GM19468 (cell line): ENCODE measurements at regions not wholly inside any gene's neighbourhood (a gene's known extent, or its start where the extent isn't known, plus 50 kb on each side); places are given as distances from the start of the nearest gene placed in this dataset.
"Not testable (repeated sequence)": the region's sequence is repeated elsewhere in the genome, so short reads cannot be mapped to it uniquely, and the experiment has no call there.

Source experiments
- ATAC-seq: cut with Tn5 transposase; IDR thresholded peaks from one replicate; pipeline ENCODE4 v1.9.1; 2021; ENCODE audit warnings: mild to moderate bottlenecking, moderate library complexity, moderate number of reproducible peaks; ENCODE audit not compliant: unreplicated experiment; ENCODE audit errors: extremely low read depth

GRCh38 chr5:39652036-39652435 is 227.3 kb upstream of the DAB2 start:
- no peak for ATAC-seq

GRCh38 chr5:39650008-39650762 is 225.4 kb upstream of the DAB2 start:
- ATAC-seq, result no peak

GRCh38 chr5:39648848-39649227 is 224.1 kb upstream of the DAB2 start:
- ATAC-seq, result no peak

- ATAC-seq, result no peak
These were observed 223.5 kb upstream of the DAB2 start for GRCh38 chr5:39648085-39648847.

GRCh38 chr5:39640552-39640951 is 215.8 kb upstream of the DAB2 start:
- ATAC-seq, result peak; percentile 69

- no peak for ATAC-seq
These were observed 214.9 kb upstream of the DAB2 start for GRCh38 chr5:39639618-39640089.

- no peak for ATAC-seq
These were observed 214.0 kb upstream of the DAB2 start for GRCh38 chr5:39638813-39639212.

GRCh38 chr5:39633057-39633456 is 208.3 kb upstream of the DAB2 start:
- ATAC-seq, result no peak

- no peak for ATAC-seq
These were observed 207.2 kb upstream of the DAB2 start for GRCh38 chr5:39631958-39632357.

- no peak for ATAC-seq
These were observed 205.2 kb upstream of the DAB2 start for GRCh38 chr5:39629946-39630345.

- no peak for ATAC-seq
These were observed 203.6 kb upstream of the DAB2 start for GRCh38 chr5:39628348-39628747.

- ATAC-seq, result no peak
These were observed 200.1 kb upstream of the DAB2 start for GRCh38 chr5:39624890-39625289.

GRCh38 chr5:39624268-39624886 is 199.6 kb upstream of the DAB2 start:
- ATAC-seq, result peak; percentile 33

- ATAC-seq, result no peak
These were observed 198.6 kb upstream of the DAB2 start for GRCh38 chr5:39623291-39623865.

GRCh38 chr5:39622281-39622680 is 197.5 kb upstream of the DAB2 start:
- no peak for ATAC-seq

GRCh38 chr5:39619168-39619818 is 194.5 kb upstream of the DAB2 start:
- ATAC-seq, result no peak

GRCh38 chr5:39618391-39618790 is 193.6 kb upstream of the DAB2 start:
- no peak for ATAC-seq

- ATAC-seq, result no peak
These were observed 191.4 kb upstream of the DAB2 start for GRCh38 chr5:39616131-39616530.

GRCh38 chr5:39611076-39611475 is 186.3 kb upstream of the DAB2 start:
- not testable (repeated sequence) for ATAC-seq

GRCh38 chr5:39608024-39608423 is 183.2 kb upstream of the DAB2 start:
- no peak for ATAC-seq
